Right atrium auricular region (tissue), 2 donors: ENCODE measurements at regions not wholly inside any gene's neighbourhood (a gene's known extent, or its start where the extent isn't known, plus 50 kb on each side); places are given as distances from the start of the nearest gene placed in this dataset.
A peak's percentile ranks its signal among the peaks of the same experiment; 100 is the strongest.

Experiments
- DNase-seq: peaks from one replicate; pipeline ENCODE4 v3.0.0-alpha.2; 2019; ENCODE audit warnings: low spot score
- H3K27ac ChIP-seq, 2 donors: fragments of 200-600 bp; sonication (generic); 1 replicate in 1 of 2; 2 replicates in 1 of 2; pipeline ENCODE4 v1.5.1; 2016 to 2019
- H3K27me3 ChIP-seq, 2 donors: fragments of 200-600 bp; sonication (generic); one replicate each; pipeline versions ENCODE4 v1.5.1 to v1.6.0; 2017 to 2019
- H3K36me3 ChIP-seq: fragments of 200-600 bp; sonication (generic); one replicate; pipeline ENCODE4 v1.5.1; 2016
- H3K4me1 ChIP-seq, 2 donors: fragments of 200-600 bp; sonication (generic); one replicate each; pipeline versions ENCODE4 v1.5.1 to v1.6.0; 2017 to 2019
- H3K4me3 ChIP-seq, 2 donors: fragments of 200-600 bp; sonication (generic); 1 replicate in 1 of 2; 2 replicates in 1 of 2; pipeline ENCODE4 v1.5.1; 2017 to 2019; ENCODE audit warnings: mild to moderate bottlenecking in 1 of 2, moderate library complexity in 1 of 2
- H3K9me3 ChIP-seq, 2 donors: fragments of 200-600 bp; sonication (generic); one replicate each; pipeline ENCODE4 v1.5.1; 2019
- TF ChIP-seq, protein P1 (sequence below), 2 donors: fragments of 200-600 bp; sonication (generic); IDR thresholded peaks; one replicate each; pipeline ENCODE4 v1.5.1; 2019; ENCODE audit warnings: antibody characterized with exemption in 2 of 2

DNA sequence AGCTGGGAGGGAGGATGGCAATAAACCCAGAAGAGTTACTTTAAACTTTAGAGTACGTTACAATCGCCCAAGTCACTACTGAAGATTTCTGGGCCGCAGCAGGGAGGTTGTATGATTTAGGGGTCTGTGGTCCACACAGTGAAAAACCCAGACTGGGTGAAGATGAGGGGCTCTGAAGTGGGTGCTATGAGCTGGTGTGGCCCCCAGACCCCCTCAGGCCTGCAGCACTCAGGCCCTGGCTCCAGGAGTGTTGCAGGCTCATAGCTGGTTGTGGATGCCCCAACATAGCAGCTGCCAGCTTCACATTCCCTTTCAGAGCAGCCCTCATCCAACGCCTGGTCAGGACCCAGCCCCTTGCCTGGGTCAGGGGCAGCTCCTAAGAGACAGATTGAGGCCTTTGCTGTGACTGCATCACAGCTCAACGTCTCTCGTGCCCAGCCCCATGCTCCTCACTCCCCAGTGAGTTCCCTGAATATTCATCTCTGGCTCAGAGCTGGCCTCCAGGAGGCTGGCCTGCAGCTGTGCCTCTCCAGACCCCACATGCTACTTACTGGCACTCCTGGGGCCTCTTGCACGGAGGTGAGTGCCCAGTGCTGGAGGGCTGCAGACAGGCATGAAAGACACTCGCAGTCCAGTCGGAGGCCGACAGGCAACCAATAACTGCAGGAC, 94.5 kb upstream of the MYCN start:
- Histone ChIP-seq H3K4me3 (no peak overlapping the region), H3K4me1 (no peaks in the 10 kb centered on the region), H3K36me3 (no peaks in the 10 kb centered on the region), H3K27ac (no peak overlapping the region), H3K9me3 (no peaks in the 10 kb centered on the region), H3K27me3 (no peaks in the 10 kb centered on the region)
- DNase-seq = peak; percentile 50
- TF ChIP-seq, protein P1, sequence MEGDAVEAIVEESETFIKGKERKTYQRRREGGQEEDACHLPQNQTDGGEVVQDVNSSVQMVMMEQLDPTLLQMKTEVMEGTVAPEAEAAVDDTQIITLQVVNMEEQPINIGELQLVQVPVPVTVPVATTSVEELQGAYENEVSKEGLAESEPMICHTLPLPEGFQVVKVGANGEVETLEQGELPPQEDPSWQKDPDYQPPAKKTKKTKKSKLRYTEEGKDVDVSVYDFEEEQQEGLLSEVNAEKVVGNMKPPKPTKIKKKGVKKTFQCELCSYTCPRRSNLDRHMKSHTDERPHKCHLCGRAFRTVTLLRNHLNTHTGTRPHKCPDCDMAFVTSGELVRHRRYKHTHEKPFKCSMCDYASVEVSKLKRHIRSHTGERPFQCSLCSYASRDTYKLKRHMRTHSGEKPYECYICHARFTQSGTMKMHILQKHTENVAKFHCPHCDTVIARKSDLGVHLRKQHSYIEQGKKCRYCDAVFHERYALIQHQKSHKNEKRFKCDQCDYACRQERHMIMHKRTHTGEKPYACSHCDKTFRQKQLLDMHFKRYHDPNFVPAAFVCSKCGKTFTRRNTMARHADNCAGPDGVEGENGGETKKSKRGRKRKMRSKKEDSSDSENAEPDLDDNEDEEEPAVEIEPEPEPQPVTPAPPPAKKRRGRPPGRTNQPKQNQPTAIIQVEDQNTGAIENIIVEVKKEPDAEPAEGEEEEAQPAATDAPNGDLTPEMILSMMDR (IDR thresholded peaks at IDR 0.05) = no peak

DNA sequence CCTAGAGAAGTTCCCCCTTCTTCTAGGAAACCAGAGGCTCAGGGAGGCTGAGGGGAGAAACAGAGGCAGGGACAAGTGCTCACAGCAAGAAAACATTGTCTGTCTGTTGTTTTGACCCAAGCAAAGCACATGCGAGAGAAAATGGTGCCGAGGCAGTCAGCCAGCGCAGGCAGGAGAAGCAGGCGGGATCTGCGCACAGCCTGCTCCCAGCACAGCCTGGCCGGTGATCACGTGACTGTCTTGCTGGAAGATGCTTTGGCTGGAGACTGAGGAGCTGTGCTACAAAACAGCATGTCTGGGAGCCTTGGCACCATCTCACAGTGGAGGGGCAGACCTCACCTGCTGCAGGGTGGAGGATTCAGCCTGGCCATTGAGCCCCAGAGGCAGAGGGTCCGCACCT, 93.7 kb upstream of the MYCN start:
- TF ChIP-seq, protein P1 (IDR thresholded peaks at IDR 0.05) = no peak
- no peaks in the 10 kb centered on the region for H3K9me3 ChIP-seq
- no peak overlapping the region for H3K4me3 ChIP-seq
- H3K27me3 ChIP-seq = no peaks in the 10 kb centered on the region
- H3K27ac ChIP-seq = no peak overlapping the region
- no peaks in the 10 kb centered on the region for H3K36me3 ChIP-seq
- no peaks in the 10 kb centered on the region for H3K4me1 ChIP-seq
- DNase-seq = peak; percentile 9

DNA sequence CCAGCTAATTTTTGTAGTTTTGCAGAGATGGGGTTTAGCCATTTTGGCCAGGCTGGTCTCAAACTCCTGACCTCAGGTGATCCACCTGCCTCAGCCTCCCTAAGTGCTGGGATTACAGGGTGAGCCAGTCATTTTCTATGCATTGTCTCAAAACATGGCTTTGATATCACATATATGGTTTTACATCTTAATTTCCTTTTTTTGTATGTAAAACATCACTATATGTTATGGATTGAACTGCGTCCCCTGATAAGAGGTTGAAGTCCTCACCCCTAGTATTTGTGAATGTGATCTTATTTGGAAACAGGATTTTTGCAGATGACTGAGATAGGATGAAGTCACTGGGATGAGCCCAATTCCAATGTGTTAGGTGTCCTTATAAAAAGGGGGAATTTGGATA, 89.8 kb upstream of the MYCN start:
- TF ChIP-seq, protein P1 (IDR thresholded peaks at IDR 0.05) = no peak
- no peaks in the 10 kb centered on the region for H3K4me1 ChIP-seq
- no peak for DNase-seq
- H3K9me3 ChIP-seq = no peaks in the 10 kb centered on the region
- H3K4me3 ChIP-seq = no peak overlapping the region
- H3K36me3 ChIP-seq = no peaks in the 10 kb centered on the region
- no peaks in the 10 kb centered on the region for H3K27me3 ChIP-seq
- H3K27ac ChIP-seq = no peak overlapping the region

DNA sequence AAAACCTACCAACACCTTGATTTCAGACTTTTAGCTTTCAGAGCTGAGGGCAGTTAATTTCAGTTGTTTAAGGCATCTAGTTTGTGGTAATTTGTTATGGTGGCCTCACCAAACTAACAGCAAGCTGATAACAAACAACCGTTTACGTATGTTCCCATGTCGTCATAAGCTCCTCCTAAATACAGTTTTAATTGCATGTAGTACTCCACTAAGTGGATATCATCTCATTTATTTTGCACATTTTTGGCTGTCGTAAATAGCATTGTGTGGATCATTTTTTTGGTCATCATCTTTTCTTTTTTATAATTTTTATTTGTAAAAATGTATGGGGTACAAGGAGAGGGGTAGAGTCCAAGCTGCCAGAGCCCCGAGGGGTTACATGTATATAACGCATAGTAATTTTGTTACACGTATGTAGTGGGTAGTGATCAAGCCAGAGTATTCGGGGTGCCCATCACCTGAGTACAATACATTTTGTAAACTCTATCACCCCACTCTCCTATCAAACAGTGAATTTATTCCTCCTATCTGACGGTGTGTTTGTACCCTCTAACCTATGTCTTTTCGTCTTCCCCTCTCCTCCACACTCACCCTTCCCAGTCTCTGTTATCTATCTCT, 89.2 kb upstream of the MYCN start:
- no peak for DNase-seq
- TF ChIP-seq, protein P1 (IDR thresholded peaks at IDR 0.05) = no peak
- H3K27me3 ChIP-seq = no peaks in the 10 kb centered on the region

DNA sequence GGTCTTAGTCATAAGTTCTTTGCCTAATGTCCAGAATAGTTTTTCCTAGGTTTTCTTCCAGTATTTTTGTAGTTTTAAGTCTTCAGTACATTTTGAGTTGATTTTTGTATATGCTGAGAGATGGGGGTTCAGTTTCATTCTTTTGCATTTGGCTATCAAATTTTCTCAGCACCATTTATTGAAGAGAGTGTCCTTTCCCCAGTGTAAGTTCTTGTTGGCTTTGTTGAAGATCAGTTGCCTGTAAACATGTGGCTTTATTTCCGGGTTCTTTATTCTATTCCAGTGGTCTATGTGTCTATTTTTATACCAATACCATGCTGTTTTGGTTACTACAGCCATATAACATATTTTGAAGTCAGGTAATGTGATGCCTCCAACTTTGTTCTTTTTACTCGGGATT, 87.5 kb upstream of the MYCN start:
- no peaks in the 10 kb centered on the region for H3K4me1 ChIP-seq
- no peaks in the 10 kb centered on the region for H3K27me3 ChIP-seq
- no peak overlapping the region for H3K4me3 ChIP-seq
- TF ChIP-seq, protein P1 (IDR thresholded peaks at IDR 0.05) = no peak
- H3K9me3 ChIP-seq = no peaks in the 10 kb centered on the region
- no peak overlapping the region for H3K27ac ChIP-seq
- no peaks in the 10 kb centered on the region for H3K36me3 ChIP-seq
- DNase-seq = no peak

More for the DNA sequence above, 89.2 kb upstream of the MYCN start:
- Histone ChIP-seq H3K9me3 (no peaks in the 10 kb centered on the region), H3K4me1 (no peaks in the 10 kb centered on the region), H3K36me3 (no peaks in the 10 kb centered on the region), H3K27ac (no peak overlapping the region), H3K4me3 (no peak overlapping the region)

DNA sequence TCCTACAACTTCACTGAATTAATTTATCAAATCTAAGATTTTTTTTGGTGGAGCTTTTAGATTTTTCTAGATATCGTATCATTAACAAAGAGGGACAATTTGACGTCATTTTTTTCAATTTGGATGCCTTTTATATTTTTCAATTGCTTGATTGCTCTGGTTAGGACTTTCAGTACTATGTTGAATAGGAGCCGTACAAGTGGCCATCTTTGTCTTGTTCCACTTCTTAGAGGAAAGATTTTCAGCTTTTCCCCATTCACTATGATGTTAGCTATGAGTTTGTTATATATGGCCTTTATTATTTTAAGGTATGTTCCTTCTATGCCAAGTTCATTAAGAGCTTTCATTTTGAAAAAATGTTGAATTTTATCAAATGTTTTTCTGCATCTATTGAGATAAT, 86.4 kb upstream of the MYCN start:
- no peaks in the 10 kb centered on the region for H3K9me3 ChIP-seq
- no peaks in the 10 kb centered on the region for H3K4me1 ChIP-seq
- TF ChIP-seq, protein P1 (IDR thresholded peaks at IDR 0.05) = no peak
- no peaks in the 10 kb centered on the region for H3K36me3 ChIP-seq
- no peaks in the 10 kb centered on the region for H3K27me3 ChIP-seq
- no peak for DNase-seq
- no peak overlapping the region for H3K27ac ChIP-seq
- no peak overlapping the region for H3K4me3 ChIP-seq
